ENCODE measurements at regions not wholly inside any gene's neighbourhood (a gene's known extent, or its start where the extent isn't known, plus 50 kb on each side); places are given as distances from the start of the nearest gene placed in this dataset.

DNA sequence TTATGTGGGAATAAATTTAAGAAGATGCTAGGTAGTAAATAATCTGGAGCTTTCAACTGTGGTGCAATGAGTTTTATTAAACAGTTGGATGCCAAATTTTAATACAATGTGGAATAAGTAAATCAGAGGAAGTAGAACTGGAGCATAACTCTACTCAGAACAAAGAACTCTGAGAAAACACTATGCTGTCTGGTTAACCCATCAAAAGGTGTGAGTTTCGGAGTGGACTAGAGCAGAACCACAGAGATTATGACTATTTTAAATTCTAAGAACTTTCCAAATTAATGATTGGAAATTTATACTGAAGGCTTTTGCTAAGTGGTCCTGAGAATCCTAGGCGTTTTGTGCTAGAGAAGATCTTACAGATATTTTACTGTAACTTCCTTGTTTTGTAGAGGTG lies 132.2 kb downstream of the NTMT2 start:
- Mint-ChIP-seq H3K27me3 (ENCODE audit: low read depth) (peaks cover 10% of the 10 kb centered on the region), H3K27ac (no peak overlapping the region), H3K36me3 (ENCODE audit: low read depth) (no peaks in the 10 kb centered on the region), H3K4me3 (no peak overlapping the region), H3K9me3 (peaks cover 1% of the 10 kb centered on the region), H3K4me1 (ENCODE audit: low read depth) (no peaks in the 10 kb centered on the region)
- no peak for DNase-seq
- CTCF ChIA-PET = interaction anchor here (1.1 kb wide), 1 partner anchor 9 kb away, joined by 3 read pairs; no protein-coding TSS in a partner anchor
- intact Hi-C loops (cut with micrococcal nuclease) = no loop called here

DNA sequence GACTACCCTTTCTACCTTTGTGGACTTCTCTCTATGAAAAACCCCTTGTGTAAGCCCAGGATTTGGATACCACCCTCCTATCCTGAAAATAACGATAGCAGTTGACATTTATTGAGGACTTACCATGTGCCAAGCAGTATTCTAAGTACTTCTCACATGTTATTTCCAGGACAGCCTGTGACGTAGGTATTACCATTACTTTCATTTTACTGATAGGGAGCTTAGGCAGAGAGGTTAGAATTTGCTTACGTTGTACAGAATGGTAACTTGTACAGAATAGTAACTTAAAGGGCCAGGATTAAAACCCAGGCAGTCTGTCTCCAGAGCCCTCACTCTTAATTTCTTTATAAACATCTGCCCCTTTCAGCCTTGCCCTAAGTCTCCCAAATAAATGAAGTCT lies 138.3 kb downstream of the NTMT2 start:
- H3K4me1 Mint-ChIP-seq (ENCODE audit: low read depth) = no peaks in the 10 kb centered on the region
- H3K36me3 Mint-ChIP-seq (ENCODE audit: low read depth) = no peaks in the 10 kb centered on the region
- no peak overlapping the region for H3K27ac Mint-ChIP-seq
- no peaks in the 10 kb centered on the region for H3K27me3 Mint-ChIP-seq (ENCODE audit: low read depth)
- no peak for DNase-seq
- no peak overlapping the region for H3K4me3 Mint-ChIP-seq
- CTCF ChIA-PET = no interaction called here
- intact Hi-C loops (cut with micrococcal nuclease) = no loop called here
- H3K9me3 Mint-ChIP-seq = peaks cover 1% of the 10 kb centered on the region

GRCh38 chr1:170284512-170284911 lies 138.8 kb downstream of the NTMT2 start:
- no peak overlapping the region for H3K4me3 Mint-ChIP-seq
- H3K9me3 Mint-ChIP-seq = peaks cover 1% of the 10 kb centered on the region
- intact Hi-C loops (cut with micrococcal nuclease) = no loop called here
- no peak for DNase-seq
- CTCF ChIA-PET = no interaction called here
- no peaks in the 10 kb centered on the region for H3K36me3 Mint-ChIP-seq (ENCODE audit: low read depth)
- H3K4me1 Mint-ChIP-seq (ENCODE audit: low read depth) = no peaks in the 10 kb centered on the region
- H3K27ac Mint-ChIP-seq = no peak overlapping the region
- no peaks in the 10 kb centered on the region for H3K27me3 Mint-ChIP-seq (ENCODE audit: low read depth)

- Mint-ChIP-seq H3K27me3 (ENCODE audit: low read depth) (no peaks in the 10 kb centered on the region), H3K36me3 (ENCODE audit: low read depth) (no peaks in the 10 kb centered on the region), H3K4me1 (ENCODE audit: low read depth) (no peaks in the 10 kb centered on the region), H3K9me3 (peaks cover 1% of the 10 kb centered on the region), H3K27ac (no peak overlapping the region), H3K4me3 (no peak overlapping the region)
- DNase-seq = no peak
- CTCF ChIA-PET = no interaction called here
- intact Hi-C loops (cut with micrococcal nuclease) = no loop called here
These were observed 139.2 kb downstream of the NTMT2 start for GRCh38 chr1:170284951-170285350.

DNA sequence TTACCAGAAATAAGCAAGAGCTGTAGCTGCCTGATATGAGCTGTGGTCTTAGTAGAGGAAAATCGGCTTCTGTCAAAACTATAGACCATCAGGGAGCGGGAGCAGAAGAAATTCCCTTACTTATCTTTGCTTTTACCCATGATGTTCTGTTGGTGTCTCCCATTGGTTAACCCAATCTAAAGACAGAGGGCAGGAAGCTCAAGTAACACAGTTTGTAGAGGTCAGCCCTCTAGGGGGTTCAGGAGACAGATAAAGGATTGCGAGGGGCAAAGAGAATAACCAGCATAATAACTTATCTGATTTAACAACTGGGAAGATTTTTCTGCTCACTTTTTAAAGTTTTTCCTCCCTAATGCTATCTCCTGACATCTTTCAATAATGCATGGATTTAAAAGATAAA lies 142.4 kb downstream of the NTMT2 start:
- CTCF ChIA-PET = no interaction called here
- no peaks in the 10 kb centered on the region for H3K4me1 Mint-ChIP-seq (ENCODE audit: low read depth)
- H3K9me3 Mint-ChIP-seq = no peaks in the 10 kb centered on the region

DNA sequence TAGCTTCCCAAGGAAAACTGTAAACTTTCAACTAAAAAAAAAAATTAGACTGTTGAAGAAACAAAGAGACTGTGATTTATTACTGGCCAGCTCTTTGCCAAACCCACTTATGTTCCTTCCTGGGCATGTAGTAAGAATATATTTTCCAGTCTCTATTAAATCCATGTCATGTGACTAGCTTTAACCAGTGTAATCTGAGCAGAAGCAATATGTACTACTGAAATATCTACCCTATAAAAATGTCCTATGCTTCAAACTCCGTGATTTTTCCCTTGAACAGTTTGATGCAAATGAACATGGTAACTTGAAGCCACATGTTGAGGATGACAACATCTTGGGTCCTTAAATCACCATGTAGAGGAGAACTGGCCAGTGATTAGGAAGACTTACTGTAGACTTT lies 144.5 kb downstream of the NTMT2 start:
- Mint-ChIP-seq H3K9me3 (no peaks in the 10 kb centered on the region), H3K27me3 (ENCODE audit: low read depth) (peaks cover 5% of the 10 kb centered on the region), H3K4me3 (no peak overlapping the region), H3K27ac (no peak overlapping the region), H3K36me3 (ENCODE audit: low read depth) (no peaks in the 10 kb centered on the region), H3K4me1 (ENCODE audit: low read depth) (no peaks in the 10 kb centered on the region)
- no peak for DNase-seq
- CTCF ChIA-PET = no interaction called here
- intact Hi-C loops (cut with micrococcal nuclease) = no loop called here

More for the DNA sequence above, 142.4 kb downstream of the NTMT2 start:
- H3K36me3 Mint-ChIP-seq (ENCODE audit: low read depth) = no peaks in the 10 kb centered on the region
- intact Hi-C loops (cut with micrococcal nuclease) = no loop called here
- no peak overlapping the region for H3K27ac Mint-ChIP-seq
- peaks cover 3% of the 10 kb centered on the region for H3K27me3 Mint-ChIP-seq (ENCODE audit: low read depth)
- DNase-seq = no peak
- no peak overlapping the region for H3K4me3 Mint-ChIP-seq

DNA sequence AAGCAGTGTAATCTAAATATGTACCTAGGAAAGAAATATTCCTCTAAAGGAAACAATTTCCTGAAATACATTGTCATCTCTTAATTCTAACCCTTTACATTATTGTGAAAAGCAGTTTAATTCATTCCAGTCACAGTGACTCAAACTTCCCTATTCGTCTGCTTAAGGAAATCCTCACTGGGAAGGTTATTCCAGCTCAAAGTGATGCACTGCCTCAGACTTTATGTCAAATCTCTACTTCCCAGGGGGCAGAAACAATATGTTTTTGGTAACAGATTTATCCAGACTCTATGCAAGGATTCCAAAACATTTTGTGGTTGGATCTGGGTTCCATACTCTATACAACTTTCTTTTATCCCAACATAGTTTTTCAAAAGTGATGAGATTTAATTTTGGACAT lies 145.2 kb downstream of the NTMT2 start:
- Mint-ChIP-seq H3K4me3 (no peak overlapping the region), H3K27ac (no peak overlapping the region), H3K9me3 (no peaks in the 10 kb centered on the region), H3K4me1 (ENCODE audit: low read depth) (no peaks in the 10 kb centered on the region), H3K27me3 (ENCODE audit: low read depth) (peaks cover 5% of the 10 kb centered on the region), H3K36me3 (ENCODE audit: low read depth) (no peaks in the 10 kb centered on the region)
- intact Hi-C loops (cut with micrococcal nuclease) = no loop called here
- CTCF ChIA-PET = no interaction called here
- DNase-seq = no peak

- no peak overlapping the region for H3K4me3 Mint-ChIP-seq
- intact Hi-C loops (cut with micrococcal nuclease) = no loop called here
- no peaks in the 10 kb centered on the region for H3K4me1 Mint-ChIP-seq (ENCODE audit: low read depth)
- no peak for DNase-seq
- no peaks in the 10 kb centered on the region for H3K9me3 Mint-ChIP-seq
- H3K27me3 Mint-ChIP-seq (ENCODE audit: low read depth) = peaks cover 5% of the 10 kb centered on the region
- no peak overlapping the region for H3K27ac Mint-ChIP-seq
- no peaks in the 10 kb centered on the region for H3K36me3 Mint-ChIP-seq (ENCODE audit: low read depth)
- CTCF ChIA-PET = no interaction called here
These were observed 145.8 kb downstream of the NTMT2 start for GRCh38 chr1:170291516-170291915.

- H3K36me3 Mint-ChIP-seq (ENCODE audit: low read depth) = no peaks in the 10 kb centered on the region
- intact Hi-C loops (cut with micrococcal nuclease) = no loop called here
- peaks cover 5% of the 10 kb centered on the region for H3K27me3 Mint-ChIP-seq (ENCODE audit: low read depth)
- no peak for DNase-seq
- no peaks in the 10 kb centered on the region for H3K4me1 Mint-ChIP-seq (ENCODE audit: low read depth)
- H3K9me3 Mint-ChIP-seq = no peaks in the 10 kb centered on the region
- H3K4me3 Mint-ChIP-seq = no peak overlapping the region
- H3K27ac Mint-ChIP-seq = no peak overlapping the region
- CTCF ChIA-PET = no interaction called here
These were observed 150.5 kb downstream of the NTMT2 start for GRCh38 chr1:170296211-170296610.

DNA sequence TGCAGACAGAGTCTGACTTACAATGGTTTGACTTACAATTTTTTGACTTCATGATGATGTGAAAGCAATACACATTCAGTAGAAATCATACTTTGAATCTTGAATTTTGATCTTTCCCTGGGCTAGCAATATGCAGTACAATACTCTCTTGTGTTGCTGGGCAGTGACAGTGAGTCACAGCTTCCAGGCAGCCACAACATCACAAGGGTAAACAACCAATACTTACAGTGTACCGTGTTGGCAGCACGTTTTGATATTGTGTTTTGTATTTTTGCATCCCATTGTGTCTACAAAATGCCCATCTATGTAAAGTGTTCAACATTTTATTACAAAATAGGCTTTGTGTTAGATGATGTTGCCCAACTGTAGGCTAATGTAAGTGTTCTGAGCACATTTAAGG lies 150.9 kb downstream of the NTMT2 start:
- intact Hi-C loops (cut with micrococcal nuclease) = no loop called here
- peaks cover 8% of the 10 kb centered on the region for H3K27me3 Mint-ChIP-seq (ENCODE audit: low read depth)
- no peaks in the 10 kb centered on the region for H3K4me1 Mint-ChIP-seq (ENCODE audit: low read depth)
- no peak for DNase-seq
- CTCF ChIA-PET = no interaction called here
- no peaks in the 10 kb centered on the region for H3K36me3 Mint-ChIP-seq (ENCODE audit: low read depth)
- H3K27ac Mint-ChIP-seq = no peak overlapping the region
- no peak overlapping the region for H3K4me3 Mint-ChIP-seq
- no peaks in the 10 kb centered on the region for H3K9me3 Mint-ChIP-seq

DNA sequence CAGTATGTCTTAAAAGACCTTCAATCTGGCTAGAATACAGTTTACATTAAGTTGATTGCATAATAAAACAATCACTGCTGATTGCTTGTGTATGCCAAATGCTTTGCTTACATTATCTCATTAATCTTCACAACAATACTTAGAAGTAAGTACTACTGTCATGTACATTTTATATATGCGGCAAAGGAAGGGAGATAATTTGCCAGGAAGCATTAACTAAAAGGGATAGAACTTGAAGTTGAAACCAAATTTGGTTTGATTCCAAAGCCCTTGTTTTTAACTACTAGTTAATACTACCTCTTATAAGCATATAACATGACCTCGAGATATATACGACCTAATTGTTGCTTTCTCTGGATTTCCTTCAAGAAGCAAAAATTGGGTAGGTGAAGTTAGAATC lies 155.8 kb downstream of the NTMT2 start:
- CTCF ChIA-PET = no interaction called here
- DNase-seq = no peak
- H3K27ac Mint-ChIP-seq = no peak overlapping the region
- no peaks in the 10 kb centered on the region for H3K9me3 Mint-ChIP-seq
- intact Hi-C loops (cut with micrococcal nuclease) = no loop called here
- no peak overlapping the region for H3K4me3 Mint-ChIP-seq
- no peaks in the 10 kb centered on the region for H3K36me3 Mint-ChIP-seq (ENCODE audit: low read depth)
- no peaks in the 10 kb centered on the region for H3K4me1 Mint-ChIP-seq (ENCODE audit: low read depth)
- H3K27me3 Mint-ChIP-seq (ENCODE audit: low read depth) = peaks cover 3% of the 10 kb centered on the region

DNA sequence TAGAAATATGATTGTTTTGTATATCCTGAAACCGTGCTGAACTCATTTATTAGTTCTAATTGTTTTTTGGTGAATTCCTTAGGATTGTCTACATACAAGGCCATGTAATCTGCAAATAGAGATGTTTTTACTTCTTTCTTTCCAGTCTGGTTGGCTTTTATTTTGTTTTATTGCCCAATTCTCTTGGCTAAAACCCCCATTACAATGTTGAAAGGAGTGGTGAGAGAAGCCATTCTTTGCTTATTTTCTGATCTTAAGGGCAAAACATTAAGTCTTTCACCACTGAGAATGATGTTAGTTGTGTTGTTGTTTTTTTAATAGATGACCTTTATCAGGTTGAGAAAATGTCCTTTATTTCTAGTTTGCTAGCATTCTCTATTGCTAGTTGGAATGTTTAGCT lies 157.3 kb downstream of the NTMT2 start:
- H3K27ac Mint-ChIP-seq = no peak overlapping the region
- no peak overlapping the region for H3K4me3 Mint-ChIP-seq
- CTCF ChIA-PET = no interaction called here
- H3K36me3 Mint-ChIP-seq (ENCODE audit: low read depth) = no peaks in the 10 kb centered on the region
- peaks cover 3% of the 10 kb centered on the region for H3K27me3 Mint-ChIP-seq (ENCODE audit: low read depth)
- H3K4me1 Mint-ChIP-seq (ENCODE audit: low read depth) = no peaks in the 10 kb centered on the region
- H3K9me3 Mint-ChIP-seq = no peaks in the 10 kb centered on the region
- no peak for DNase-seq
- intact Hi-C loops (cut with micrococcal nuclease) = no loop called here

GRCh38 chr1:170305777-170306512 lies 160.2 kb downstream of the NTMT2 start:
- no peak for DNase-seq
- no peak overlapping the region for H3K27ac Mint-ChIP-seq
- H3K27me3 Mint-ChIP-seq (ENCODE audit: low read depth) = peaks cover 6% of the 10 kb centered on the region
- intact Hi-C loops (cut with micrococcal nuclease) = no loop called here
- H3K36me3 Mint-ChIP-seq (ENCODE audit: low read depth) = no peaks in the 10 kb centered on the region
- CTCF ChIA-PET = no interaction called here
- no peaks in the 10 kb centered on the region for H3K9me3 Mint-ChIP-seq
- H3K4me3 Mint-ChIP-seq = no peak overlapping the region
- H3K4me1 Mint-ChIP-seq (ENCODE audit: low read depth) = no peaks in the 10 kb centered on the region

All from activated naive CD4-positive, alpha-beta T cell treated with anti-CD3 and anti-CD28 coated beads for 36 hours (primary cell).